ENCODE measurements at regions not wholly inside any gene's neighbourhood (a gene's known extent, or its start where the extent isn't known, plus 50 kb on each side); places are given as distances from the start of the nearest gene placed in this dataset.

- TF ChIP-seq POLR2A (IDR thresholded peaks at IDR 0.05; ENCODE audit: low read length) (no peak), GATA1 (IDR thresholded peaks at IDR 0.05; ENCODE audit: low read depth, low read length) (no peak)
Measured at GRCh38 chr2:216942016-216942415, 82.2 kb upstream of the TNP1 start.
